ENCODE measurements at regions not wholly inside any gene's neighbourhood (a gene's known extent, or its start where the extent isn't known, plus 50 kb on each side); places are given as distances from the start of the nearest gene placed in this dataset.

GRCh38 chr9:93874242-93874641 lies 80.9 kb downstream of the BARX1 start:
- Histone ChIP-seq H3K4me1 (no peaks in the 10 kb centered on the region), H3K9ac (ENCODE audit: low read depth in 2 of 2, low read length in 2 of 2) (no peak overlapping the region), H3K36me3 (no peaks in the 10 kb centered on the region), H3K4me3 (no peak overlapping the region), H3K9me3 (no peaks in the 10 kb centered on the region), H3K27me3 (no peaks in the 10 kb centered on the region), H3K27ac (no peak overlapping the region)
- no peak for TF ChIP-seq CTCF (IDR thresholded peaks at IDR 0.05)
- intact Hi-C loops (cut with DNase I) = no loop called here
- no peak for DNase-seq

- Histone ChIP-seq H3K36me3 (no peaks in the 10 kb centered on the region), H3K4me3 (no peak overlapping the region), H3K9me3 (no peaks in the 10 kb centered on the region), H3K4me1 (no peaks in the 10 kb centered on the region), H3K9ac (ENCODE audit: low read depth in 2 of 2, low read length in 2 of 2) (no peak overlapping the region), H3K27ac (no peak overlapping the region), H3K27me3 (no peaks in the 10 kb centered on the region)
- no peak for DNase-seq
- TF ChIP-seq CTCF (IDR thresholded peaks at IDR 0.05) = no peak
- intact Hi-C loops (cut with DNase I) = no loop called here
Observed at GRCh38 chr9:93871286-93871685, 83.9 kb downstream of the BARX1 start.

- no peak for TF ChIP-seq CTCF (IDR thresholded peaks at IDR 0.05)
- Histone ChIP-seq H3K9me3 (no peaks in the 10 kb centered on the region), H3K27me3 (no peaks in the 10 kb centered on the region), H3K4me3 (no peak overlapping the region), H3K4me1 (no peaks in the 10 kb centered on the region), H3K27ac (no peak overlapping the region), H3K36me3 (no peaks in the 10 kb centered on the region), H3K9ac (ENCODE audit: low read depth in 2 of 2, low read length in 2 of 2) (no peak overlapping the region)
- no peak for DNase-seq
- intact Hi-C loops (cut with DNase I) = no loop called here
Observed at GRCh38 chr9:93869863-93870262, 85.3 kb downstream of the BARX1 start.

- Histone ChIP-seq H3K9me3 (no peaks in the 10 kb centered on the region), H3K36me3 (no peaks in the 10 kb centered on the region), H3K9ac (ENCODE audit: low read depth in 2 of 2, low read length in 2 of 2) (no peak overlapping the region), H3K27ac (no peak overlapping the region), H3K4me3 (no peak overlapping the region), H3K27me3 (no peaks in the 10 kb centered on the region), H3K4me1 (no peaks in the 10 kb centered on the region)
- intact Hi-C loops (cut with DNase I) = no loop called here
- no peak for TF ChIP-seq CTCF (IDR thresholded peaks at IDR 0.05)
- DNase-seq = no peak
Observed at GRCh38 chr9:93869088-93869487, 86.1 kb downstream of the BARX1 start.

- Histone ChIP-seq H3K9me3 (no peaks in the 10 kb centered on the region), H3K9ac (ENCODE audit: low read depth in 2 of 2, low read length in 2 of 2) (no peak overlapping the region), H3K4me1 (no peaks in the 10 kb centered on the region), H3K4me3 (no peak overlapping the region), H3K27me3 (peaks cover 5% of the 10 kb centered on the region), H3K36me3 (no peaks in the 10 kb centered on the region), H3K27ac (no peak overlapping the region)
- DNase-seq = no peak
- intact Hi-C loops (cut with DNase I) = no loop called here
- TF ChIP-seq CTCF (IDR thresholded peaks at IDR 0.05) = no peak
Observed at GRCh38 chr9:93865716-93866115, 89.4 kb downstream of the BARX1 start.

GRCh38 chr9:93865245-93865644 lies 89.9 kb downstream of the BARX1 start:
- Histone ChIP-seq H3K9ac (ENCODE audit: low read depth in 2 of 2, low read length in 2 of 2) (no peak overlapping the region), H3K4me3 (no peak overlapping the region), H3K27ac (no peak overlapping the region), H3K27me3 (peaks cover 7% of the 10 kb centered on the region), H3K4me1 (no peaks in the 10 kb centered on the region), H3K36me3 (no peaks in the 10 kb centered on the region), H3K9me3 (no peaks in the 10 kb centered on the region)
- intact Hi-C loops (cut with DNase I) = no loop called here
- DNase-seq = no peak
- no peak for TF ChIP-seq CTCF (IDR thresholded peaks at IDR 0.05)

Measured in colonic mucosa (tissue), 4 donors.